PFSK-1 (cell line): ENCODE measurements at regions not wholly inside any gene's neighbourhood (a gene's known extent, or its start where the extent isn't known, plus 50 kb on each side); places are given as distances from the start of the nearest gene placed in this dataset.

Experiments
- FOXP2 ChIP-seq: optimal IDR thresholded peaks from 2 replicates; pipeline ENCODE3; 2011; ENCODE audit warnings: borderline replicate concordance, control low read depth, inconsistent platforms; ENCODE audit not compliant: insufficient read depth; ENCODE audit errors: extremely low read length, extremely low read depth
- POLR2AphosphoS5 ChIP-seq: IDR thresholded peaks from 2 replicates; pipeline ENCODE4 v1.6.1; 2012; ENCODE audit warnings: low read depth, mild to moderate bottlenecking, control low read depth, low read length, moderate library complexity
- REST ChIP-seq, 2 experiments: IDR thresholded peaks; 2 replicates each; pipeline versions ENCODE4 v1.6.1 to v1.8.0; 2011 to 2012; ENCODE audit warnings: low read depth in 2 of 2, low read length in 2 of 2, control low read depth in 1 of 2, inconsistent platforms in 1 of 2, mild to moderate bottlenecking in 1 of 2, moderate library complexity in 1 of 2; ENCODE audit not compliant: insufficient read depth in 1 of 2
- SIN3A ChIP-seq: IDR thresholded peaks from 2 replicates; pipeline ENCODE4 v1.6.1; 2012; ENCODE audit warnings: mild to moderate bottlenecking, low read length, moderate library complexity, borderline replicate concordance; ENCODE audit not compliant: insufficient read depth
- TAF1 ChIP-seq: IDR thresholded peaks from 2 replicates; pipeline ENCODE4 v1.6.1; 2012; ENCODE audit warnings: low read length, control low read depth, borderline replicate concordance; ENCODE audit not compliant: insufficient read depth

GRCh38 chr13:47892374-47892773 lies 108.7 kb downstream of the SUCLA2 start:
- TF ChIP-seq TAF1 (no peak), REST (IDR thresholded peaks at IDR 0.05; ENCODE audit: insufficient read depth in 1 of 2, low read depth in 2 of 2, low read length in 2 of 2) (no peak)

DNA sequence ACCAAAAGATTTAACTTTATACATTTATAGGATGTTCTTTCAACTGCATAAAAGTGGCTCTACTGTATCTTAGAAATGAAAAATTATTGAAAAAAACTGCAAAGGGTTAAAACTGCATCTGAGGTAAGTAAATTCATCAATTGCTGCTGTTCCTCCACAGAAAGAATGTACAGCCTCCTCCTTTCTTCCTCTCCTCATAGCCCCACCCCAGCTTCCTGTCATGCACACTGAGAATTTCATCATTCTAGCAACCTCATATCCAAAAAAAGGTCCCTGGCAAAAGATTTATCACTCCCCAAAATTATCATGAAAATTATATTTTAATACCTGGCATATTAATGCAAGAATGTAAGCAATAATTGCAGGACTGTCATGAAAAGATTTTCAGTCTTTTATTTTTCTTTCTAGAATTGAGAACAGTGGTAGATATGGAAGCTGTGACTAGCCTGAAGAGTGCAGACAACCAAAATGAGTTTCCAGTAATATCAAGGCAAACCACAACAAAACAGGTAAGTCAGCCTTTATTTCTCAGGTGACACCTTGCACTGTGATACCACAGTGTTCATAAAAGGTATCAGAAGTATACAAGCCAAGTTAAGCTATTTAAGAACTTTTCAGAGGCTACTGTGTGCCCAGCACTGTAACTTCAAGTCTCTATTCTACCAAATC lies 110.8 kb downstream of the SUCLA2 start:
- TF ChIP-seq FOXP2 (no peak), TAF1 (no peak), REST (IDR thresholded peaks at IDR 0.05; ENCODE audit: insufficient read depth in 1 of 2, low read depth in 2 of 2, low read length in 2 of 2) (no peak), SIN3A (no peak), POLR2AphosphoS5 (no peak)

DNA sequence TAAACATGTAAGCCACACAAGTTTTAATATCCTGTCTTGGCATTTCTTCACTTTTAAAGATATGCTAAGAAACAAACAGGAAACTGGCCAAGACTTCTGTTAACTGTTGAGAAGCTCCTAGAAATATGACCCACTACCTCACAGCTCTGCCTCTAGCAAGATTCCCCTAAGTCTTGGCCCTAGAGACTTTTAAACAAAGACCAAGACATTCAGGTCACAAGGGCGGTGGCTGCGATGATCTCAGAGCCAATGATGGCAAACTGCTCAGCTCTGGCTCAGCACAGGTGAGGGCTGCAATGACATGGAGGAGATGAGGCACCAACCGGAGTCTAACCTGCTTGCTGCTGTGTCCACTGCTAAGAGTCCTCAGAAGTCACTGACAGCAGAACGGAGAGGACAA lies 114.8 kb downstream of the SUCLA2 start:
- no peak for TF ChIP-seq POLR2AphosphoS5
- no peak for TF ChIP-seq REST (IDR thresholded peaks at IDR 0.05; ENCODE audit: insufficient read depth in 1 of 2, low read depth in 2 of 2, low read length in 2 of 2)
- no peak for TF ChIP-seq FOXP2
- TF ChIP-seq TAF1: no peak
- TF ChIP-seq SIN3A: no peak

- TF ChIP-seq POLR2AphosphoS5 (no peak), SIN3A (no peak), REST (IDR thresholded peaks at IDR 0.05; ENCODE audit: insufficient read depth in 1 of 2, low read depth in 2 of 2, low read length in 2 of 2) (no peak), FOXP2 (no peak)
These were observed 125.9 kb downstream of the SUCLA2 start for GRCh38 chr13:47875201-47875600.

- no peak for TF ChIP-seq REST (IDR thresholded peaks at IDR 0.05; ENCODE audit: insufficient read depth in 1 of 2, low read depth in 2 of 2, low read length in 2 of 2)
These were observed 131.3 kb downstream of the SUCLA2 start for GRCh38 chr13:47869776-47870175.
